ENCODE measurements at regions not wholly inside any gene's neighbourhood (a gene's known extent, or its start where the extent isn't known, plus 50 kb on each side); places are given as distances from the start of the nearest gene placed in this dataset.

DNA sequence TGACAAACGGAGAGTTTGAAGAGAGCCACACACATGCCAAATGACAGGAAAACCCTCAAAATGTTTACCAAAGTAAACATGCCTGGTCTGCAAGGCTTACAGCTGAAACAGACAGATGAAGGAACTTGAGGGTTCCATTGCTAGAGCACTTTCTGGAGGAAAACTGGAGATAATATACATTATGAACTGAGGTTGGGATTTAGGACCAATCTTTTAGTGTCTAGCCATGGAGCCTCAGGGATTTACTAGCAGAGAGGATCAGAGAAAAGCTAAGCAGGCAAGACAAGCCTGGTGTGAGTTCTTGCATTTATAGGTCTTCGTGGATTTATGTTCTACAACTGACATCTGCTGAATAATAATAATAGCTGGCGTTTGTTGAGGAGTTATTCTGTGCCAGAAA, 205.3 kb downstream of the AEBP2 start:
- TF ChIP-seq, protein P1, sequence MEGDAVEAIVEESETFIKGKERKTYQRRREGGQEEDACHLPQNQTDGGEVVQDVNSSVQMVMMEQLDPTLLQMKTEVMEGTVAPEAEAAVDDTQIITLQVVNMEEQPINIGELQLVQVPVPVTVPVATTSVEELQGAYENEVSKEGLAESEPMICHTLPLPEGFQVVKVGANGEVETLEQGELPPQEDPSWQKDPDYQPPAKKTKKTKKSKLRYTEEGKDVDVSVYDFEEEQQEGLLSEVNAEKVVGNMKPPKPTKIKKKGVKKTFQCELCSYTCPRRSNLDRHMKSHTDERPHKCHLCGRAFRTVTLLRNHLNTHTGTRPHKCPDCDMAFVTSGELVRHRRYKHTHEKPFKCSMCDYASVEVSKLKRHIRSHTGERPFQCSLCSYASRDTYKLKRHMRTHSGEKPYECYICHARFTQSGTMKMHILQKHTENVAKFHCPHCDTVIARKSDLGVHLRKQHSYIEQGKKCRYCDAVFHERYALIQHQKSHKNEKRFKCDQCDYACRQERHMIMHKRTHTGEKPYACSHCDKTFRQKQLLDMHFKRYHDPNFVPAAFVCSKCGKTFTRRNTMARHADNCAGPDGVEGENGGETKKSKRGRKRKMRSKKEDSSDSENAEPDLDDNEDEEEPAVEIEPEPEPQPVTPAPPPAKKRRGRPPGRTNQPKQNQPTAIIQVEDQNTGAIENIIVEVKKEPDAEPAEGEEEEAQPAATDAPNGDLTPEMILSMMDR (conservative IDR thresholded peaks at IDR 0.05 in 1 of 2, IDR thresholded peaks at IDR 0.05 in 1 of 2; ENCODE audit: low read depth in 1 of 2, low read length in 2 of 2) = no peak
- no peak for TF ChIP-seq EZH2 (IDR thresholded peaks at IDR 0.05; ENCODE audit: low read length, missing control alignments)

Data from fibroblast of lung (primary cell).